Lower lobe of right lung (tissue), 2 donors: ENCODE measurements at regions not wholly inside any gene's neighbourhood (a gene's known extent, or its start where the extent isn't known, plus 50 kb on each side); places are given as distances from the start of the nearest gene placed in this dataset.
A peak's percentile ranks its signal among the peaks of the same experiment; 100 is the strongest.

Source experiments
- ATAC-seq, 2 donors: fragments of 200-7000 bp; cut with Tn5 transposase; one replicate each; pipeline ENCODE4 v1.9.1; 2020 to 2022; ENCODE audit warnings: mild to moderate bottlenecking in 2 of 2, moderate library complexity in 2 of 2
- DNase-seq: peaks from one replicate; pipeline ENCODE4 v3.0.0-alpha.2; 2020
- H3K27ac ChIP-seq: fragments of 200-600 bp; one replicate; pipeline ENCODE4 v1.8.0; 2022
- H3K27me3 ChIP-seq: fragments of 200-600 bp; one replicate; pipeline ENCODE4 v1.8.0; 2022; ENCODE audit warnings: low read depth
- H3K36me3 ChIP-seq: fragments of 200-600 bp; one replicate; pipeline ENCODE4 v1.8.0; 2022; ENCODE audit warnings: mild to moderate bottlenecking
- H3K4me1 ChIP-seq: fragments of 200-600 bp; one replicate; pipeline ENCODE4 v1.8.0; 2022
- H3K4me3 ChIP-seq: fragments of 200-600 bp; one replicate; pipeline ENCODE4 v1.8.0; 2022; ENCODE audit warnings: mild to moderate bottlenecking
- H3K9me3 ChIP-seq: fragments of 200-600 bp; one replicate; pipeline ENCODE4 v1.8.0; 2022
- CTCF ChIP-seq: fragments of 200-600 bp; IDR thresholded peaks from one replicate; pipeline ENCODE4 v1.8.0; 2022; ENCODE audit warnings: antibody characterized with exemption, mild to moderate bottlenecking
- intact Hi-C: fragments of 100-400 bp; cut with DNase I; formaldehyde crosslinking; loops from one replicate; pipeline ENCODE4 v1.11.0; 2022
- donor health status: DM: no; HTN: yes; CAD: no; lungs with severe emphysema.

- intact Hi-C loops: no loop called here
- Histone ChIP-seq H3K4me3 (no peak overlapping the region), H3K27ac (no peak overlapping the region), H3K36me3 (no peaks in the 10 kb centered on the region), H3K27me3 (no peaks in the 10 kb centered on the region), H3K9me3 (no peaks in the 10 kb centered on the region), H3K4me1 (no peaks in the 10 kb centered on the region)
- TF ChIP-seq CTCF: no peak
- ATAC-seq (no peak), DNase-seq (no peak)
Measured at GRCh38 chr5:54909911-54910870, 75.2 kb downstream of the ESM1 start.

GRCh38 chr5:54908774-54909525 is 76.4 kb downstream of the ESM1 start:
- no peak for ATAC-seq
- Histone ChIP-seq H3K4me3 (no peak overlapping the region), H3K36me3 (no peaks in the 10 kb centered on the region), H3K27me3 (no peaks in the 10 kb centered on the region), H3K27ac (no peak overlapping the region), H3K4me1 (no peaks in the 10 kb centered on the region), H3K9me3 (no peaks in the 10 kb centered on the region)
- no peak for DNase-seq
- TF ChIP-seq CTCF: no peak
- intact Hi-C loops: no loop called here

GRCh38 chr5:54905942-54906537 is 79.4 kb downstream of the ESM1 start:
- TF ChIP-seq CTCF: peak; percentile 71
- Histone ChIP-seq H3K4me3 (no peak overlapping the region), H3K36me3 (no peaks in the 10 kb centered on the region), H3K4me1 (peaks cover 8% of the 10 kb centered on the region), H3K9me3 (no peaks in the 10 kb centered on the region), H3K27me3 (no peaks in the 10 kb centered on the region), H3K27ac (no peak overlapping the region)
- ATAC-seq (no peak), DNase-seq (peak; percentile 63)
- intact Hi-C loops: no loop called here

- Histone ChIP-seq H3K36me3 (no peaks in the 10 kb centered on the region), H3K27me3 (no peaks in the 10 kb centered on the region), H3K9me3 (no peaks in the 10 kb centered on the region), H3K4me1 (peaks cover 10% of the 10 kb centered on the region), H3K27ac (no peak overlapping the region), H3K4me3 (no peak overlapping the region)
- ATAC-seq (no peak), DNase-seq (no peak)
- intact Hi-C loops: no loop called here
- TF ChIP-seq CTCF: no peak
Measured at GRCh38 chr5:54905246-54905795, 80.1 kb downstream of the ESM1 start.

GRCh38 chr5:54904425-54904824 is 81.0 kb downstream of the ESM1 start:
- H3K4me3 ChIP-seq: no peak overlapping the region
- no peaks in the 10 kb centered on the region for H3K27me3 ChIP-seq
- H3K36me3 ChIP-seq: no peaks in the 10 kb centered on the region
- DNase-seq (no peak), ATAC-seq (no peak)
- no peak overlapping the region for H3K27ac ChIP-seq
- no peaks in the 10 kb centered on the region for H3K9me3 ChIP-seq
- intact Hi-C loops: no loop called here
- TF ChIP-seq CTCF: no peak
- peaks cover 10% of the 10 kb centered on the region for H3K4me1 ChIP-seq
